Lower leg skin (tissue), 4 donors: ENCODE measurements at regions not wholly inside any gene's neighbourhood (a gene's known extent, or its start where the extent isn't known, plus 50 kb on each side); places are given as distances from the start of the nearest gene placed in this dataset.

Experiments used
- DNase-seq, 2 donors: peaks; one replicate each; pipeline ENCODE4 v3.0.0-alpha.2; 2019; ENCODE audit warnings: low spot score in 2 of 2
- H3K4me3 ChIP-seq: fragments of 200-600 bp; sonication (generic); 2 replicates; pipeline ENCODE4 v1.5.1; 2017; ENCODE audit warnings: mild to moderate bottlenecking, low read depth; ENCODE audit not compliant: poor library complexity, severe bottlenecking
- CTCF ChIP-seq, 3 donors: fragments of 450-650 bp; IDR thresholded peaks; one replicate each; pipeline ENCODE4 v1.5.1; 2016; ENCODE audit warnings: antibody characterized with exemption in 3 of 3, mild to moderate bottlenecking in 3 of 3, moderate library complexity in 2 of 3
- POLR2A ChIP-seq, 2 donors: fragments of 450-650 bp; IDR thresholded peaks; one replicate each; pipeline ENCODE4 v1.6.1; 2016 to 2017; ENCODE audit warnings: antibody characterized with exemption in 2 of 2, mild to moderate bottlenecking in 1 of 2, moderate library complexity in 1 of 2
- WGBS, 2 donors: methylation state at CpG; one replicate each; pipeline ENCODE4 v1.1.5; 2018; 5-methylcytosine and 5-hydroxymethylcytosine counted together
- intact Hi-C: fragments of 100-400 bp; cut with DNase I; formaldehyde crosslinking; loops from one replicate; pipeline ENCODE4 v1.15.0; 2023; ENCODE audit warnings: low total_unique reads

DNA sequence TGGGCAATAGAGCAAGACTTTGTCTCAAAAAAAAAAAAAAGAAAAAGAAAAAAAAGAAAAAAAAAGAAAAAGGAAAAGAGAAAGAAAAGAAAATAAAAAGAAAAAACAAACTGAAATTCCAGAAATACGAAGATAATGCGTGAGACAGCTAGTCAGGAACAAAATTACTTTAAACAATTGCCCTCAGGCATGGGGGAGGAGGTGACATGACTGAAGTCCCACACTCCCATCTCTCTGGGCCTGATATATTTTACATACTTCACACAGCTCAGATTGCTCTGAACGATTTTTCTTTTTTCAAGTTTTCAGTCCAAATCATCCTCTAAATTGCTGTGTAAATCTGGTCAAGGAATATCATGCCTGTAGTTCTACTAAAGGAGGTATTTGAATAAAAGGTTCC is 409.5 kb upstream of the DEPDC1 start:
- no peak for DNase-seq
- no peak overlapping the region for H3K4me3 ChIP-seq
- 61 to 66% methylated on average over 3 of the region's 3 CpGs for WGBS, 2 donors
- intact Hi-C loops: no loop called here
- TF ChIP-seq CTCF (IDR thresholded peaks at IDR 0.05): no peak
- TF ChIP-seq POLR2A (IDR thresholded peaks at IDR 0.05): no peak

- WGBS, 2 donors: 73 to 79% methylated on average over 5 of the region's 5 CpGs
- DNase-seq: no peak
- TF ChIP-seq CTCF (IDR thresholded peaks at IDR 0.05): no peak
- TF ChIP-seq POLR2A (IDR thresholded peaks at IDR 0.05): no peak
- intact Hi-C loops: no loop called here
- no peak overlapping the region for H3K4me3 ChIP-seq
These were observed 410.6 kb upstream of the DEPDC1 start for GRCh38 chr1:68907491-68907890.

DNA sequence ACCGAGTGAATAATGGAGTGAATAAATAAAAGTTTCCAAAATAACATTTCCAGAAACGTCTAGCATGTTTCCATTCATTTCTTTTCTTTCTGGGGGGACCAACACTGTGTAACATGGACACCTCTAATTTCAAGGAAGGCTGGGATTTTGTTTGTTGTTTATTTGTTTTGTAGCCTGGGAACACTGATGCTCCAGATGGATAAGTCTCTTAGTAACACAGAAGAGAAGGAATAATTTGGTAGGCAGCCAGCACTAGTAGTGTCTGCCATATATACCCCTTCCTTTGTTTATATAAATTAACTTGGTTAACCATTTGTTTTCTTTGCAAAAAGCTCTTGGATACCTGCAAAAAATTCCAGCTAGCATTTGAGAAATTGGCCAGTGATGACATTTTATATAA is 411.4 kb upstream of the DEPDC1 start:
- no peak for TF ChIP-seq CTCF (IDR thresholded peaks at IDR 0.05)
- TF ChIP-seq POLR2A (IDR thresholded peaks at IDR 0.05): no peak
- H3K4me3 ChIP-seq: no peak overlapping the region
- intact Hi-C loops: no loop called here
- WGBS, 2 donors: 59 to 60% methylated on average over 2 of the region's 2 CpGs
- no peak for DNase-seq

GRCh38 chr1:68916221-68916902 is 419.5 kb upstream of the DEPDC1 start:
- intact Hi-C loops: no loop called here
- no peak for TF ChIP-seq CTCF (IDR thresholded peaks at IDR 0.05)
- no peak for TF ChIP-seq POLR2A (IDR thresholded peaks at IDR 0.05)
- peak in 1 of 2 donors; percentile 18 for DNase-seq
- WGBS, 2 donors: 19 to 24% methylated on average over 4 of the region's 4 CpGs
- no peak overlapping the region for H3K4me3 ChIP-seq

DNA sequence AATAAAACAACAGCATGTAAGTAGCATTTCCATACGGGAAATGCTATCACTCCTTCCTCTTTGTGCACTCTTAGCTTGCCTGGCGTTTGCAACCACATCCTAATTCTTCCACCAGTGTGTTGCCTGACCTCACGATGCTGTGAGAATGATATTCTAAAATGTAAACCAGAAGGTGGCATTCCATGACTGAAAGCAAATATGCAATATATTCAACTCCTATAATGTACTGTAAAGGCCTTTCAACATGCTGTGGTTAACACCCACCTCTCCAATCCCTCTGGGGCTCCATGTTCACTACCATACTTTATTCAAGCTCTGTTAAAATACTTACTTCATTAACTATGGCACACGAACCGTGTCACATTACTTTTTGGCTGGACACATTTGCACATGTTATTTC is 420.6 kb upstream of the DEPDC1 start:
- no peak for DNase-seq
- 39 to 50% methylated on average over 5 of the region's 5 CpGs for WGBS, 2 donors
- H3K4me3 ChIP-seq: no peak overlapping the region
- intact Hi-C loops: no loop called here
- no peak for TF ChIP-seq CTCF (IDR thresholded peaks at IDR 0.05)

- TF ChIP-seq POLR2A (IDR thresholded peaks at IDR 0.05) (no peak), CTCF (IDR thresholded peaks at IDR 0.05) (no peak)
These were observed 421.7 kb upstream of the DEPDC1 start for GRCh38 chr1:68918563-68918962.

More at GRCh38 chr1:68918563-68918962, 421.7 kb upstream of the DEPDC1 start:
- intact Hi-C loops: no loop called here
- no peak overlapping the region for H3K4me3 ChIP-seq
- WGBS, 2 donors: 86 to 89% methylated on average over 1 of the region's 1 CpG
- no peak for DNase-seq
